GM18951 (cell line): ENCODE measurements at regions not wholly inside any gene's neighbourhood (a gene's known extent, or its start where the extent isn't known, plus 50 kb on each side); places are given as distances from the start of the nearest gene placed in this dataset.
"Not testable (repeated sequence)": the region's sequence is repeated elsewhere in the genome, so short reads cannot be mapped to it uniquely, and the experiment has no call there.

Source experiments
- POLR2A ChIP-seq: IDR thresholded peaks from 4 replicates; pipeline ENCODE4 v1.6.1; 2011; ENCODE audit warnings: mild to moderate bottlenecking; ENCODE audit not compliant: insufficient read length, insufficient read depth; ENCODE audit errors: extremely low read depth
- in situ Hi-C: fragments of 300-500 bp; cut with MboI; formaldehyde crosslinking; loops from one replicate; pipeline ENCODE4 v1.12.0; 2022; ENCODE audit warnings: low sequenced_read_pairs, mixed read lengths, inconsistent platforms; ENCODE audit not compliant: unreplicated experiment

DNA sequence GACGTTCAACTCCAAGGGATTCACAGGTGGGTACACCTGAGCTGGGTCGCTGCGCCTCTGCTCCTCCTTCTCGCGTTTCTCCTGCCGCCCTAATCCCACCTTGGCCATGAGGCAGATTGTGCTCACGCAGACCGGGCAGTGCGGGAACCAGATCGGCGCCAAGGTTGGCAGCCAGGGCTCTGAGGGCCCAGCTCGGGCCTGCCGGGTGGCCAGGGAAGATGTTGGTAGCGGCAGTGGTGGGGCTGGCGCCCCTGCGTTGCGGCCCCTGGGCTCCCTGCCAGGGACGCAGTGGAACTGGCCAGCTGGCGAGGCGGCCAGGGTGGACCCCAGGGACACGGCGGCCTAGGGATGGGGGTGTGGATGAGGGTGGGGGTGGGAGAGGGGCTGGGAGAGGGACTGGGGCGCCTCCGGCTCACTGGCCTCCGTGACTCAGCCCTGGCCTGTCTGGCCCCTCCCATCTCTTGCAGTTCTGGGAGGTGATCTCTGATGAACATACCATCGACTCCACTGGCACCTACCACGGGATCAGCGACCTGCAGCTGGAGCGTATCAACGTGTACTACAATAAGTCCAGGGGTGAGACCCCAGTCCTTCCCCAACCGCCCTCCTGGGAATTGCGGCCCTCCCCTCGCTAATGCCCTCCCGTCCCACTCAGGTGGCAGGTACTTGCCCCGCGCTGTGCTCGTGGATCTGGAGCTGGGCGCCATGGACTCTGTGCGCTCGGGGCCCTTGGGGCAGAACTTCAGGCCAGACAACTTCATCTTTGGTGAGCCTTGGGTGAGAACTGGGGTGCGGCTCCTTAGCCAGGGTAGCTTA lies 114.9 kb upstream of the ALG10B start:
- no peak for TF ChIP-seq POLR2A
- in situ Hi-C loops: no loop called here

DNA sequence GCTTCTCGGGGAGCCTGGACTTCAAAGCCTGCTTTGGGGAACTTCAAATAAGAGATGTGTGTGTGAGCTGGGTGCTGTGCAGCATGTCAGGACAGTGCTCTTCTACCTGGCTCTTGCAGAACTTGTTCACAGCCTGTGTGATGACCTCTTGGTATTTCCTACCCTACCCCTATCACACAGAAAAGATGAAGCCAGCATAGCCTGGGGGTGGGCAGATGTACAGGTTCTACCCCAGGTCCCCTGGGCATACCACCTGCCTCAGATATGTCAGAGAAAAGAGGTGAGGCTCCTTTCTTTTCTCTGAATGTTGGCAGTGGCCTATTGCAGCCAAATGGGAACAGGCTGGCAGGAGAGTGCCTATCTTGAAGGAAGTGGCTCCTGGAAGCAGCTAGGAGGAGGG lies 111.7 kb upstream of the ALG10B start:
- TF ChIP-seq POLR2A: no peak
- in situ Hi-C loops: no loop called here

DNA sequence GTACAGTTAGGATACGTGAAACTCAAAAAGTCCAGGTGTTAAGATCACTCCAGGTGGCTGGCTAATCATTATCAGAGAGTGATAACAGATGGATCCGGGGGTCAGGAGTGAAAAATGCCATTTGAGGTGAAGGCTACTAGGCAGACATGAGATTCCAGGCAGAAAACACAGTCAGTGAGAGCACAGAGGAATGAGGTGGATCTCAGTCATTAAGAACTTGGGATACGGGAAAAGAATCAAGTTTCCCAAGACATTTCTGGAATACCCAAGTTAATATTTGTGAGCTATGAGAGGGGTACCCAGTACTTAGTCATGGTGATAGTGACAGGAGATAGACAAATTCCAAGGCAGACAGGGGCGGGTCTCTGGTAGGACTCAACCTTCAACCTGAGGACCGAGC lies 94.6 kb upstream of the ALG10B start:
- no peak for TF ChIP-seq POLR2A
- in situ Hi-C loops: no loop called here

DNA sequence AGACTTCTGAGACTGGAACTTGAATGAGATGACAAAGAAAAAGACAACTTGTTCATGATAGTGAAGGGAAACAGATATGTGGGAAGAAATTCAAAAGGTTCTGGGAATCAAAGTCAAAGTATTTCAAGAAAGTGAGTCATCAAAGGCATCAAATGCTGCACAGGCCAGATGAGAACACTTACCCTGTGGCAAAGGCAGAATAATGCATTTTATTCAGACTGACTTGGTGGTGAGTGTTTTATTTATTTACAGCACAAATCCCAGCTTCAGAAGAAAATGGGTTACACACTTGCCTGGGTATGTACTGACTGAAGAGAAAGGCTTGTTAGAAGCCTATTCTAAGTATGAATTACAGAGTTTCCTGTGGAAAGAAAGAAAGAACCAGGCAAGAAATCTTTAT lies 78.2 kb upstream of the ALG10B start:
- in situ Hi-C loops: not testable (repeated sequence)

DNA sequence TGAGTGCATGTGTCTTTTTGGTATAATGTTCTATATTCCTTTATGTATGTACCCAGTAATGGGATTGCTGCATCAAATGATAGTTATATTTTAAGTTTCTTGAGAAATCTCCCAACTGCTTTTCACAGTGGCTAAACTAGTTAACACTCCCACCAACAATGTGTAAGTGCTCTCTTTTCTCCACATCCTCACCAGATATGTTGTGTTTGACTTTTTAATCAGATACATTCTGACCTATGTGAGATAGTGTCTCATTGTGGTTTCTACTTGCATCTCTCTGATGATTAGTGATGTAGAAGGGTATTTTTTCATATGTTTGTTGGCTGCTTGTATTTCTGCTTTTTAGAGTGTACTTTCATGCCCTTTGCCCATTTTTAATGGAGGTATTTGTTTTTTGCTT lies 62.8 kb upstream of the ALG10B start:
- TF ChIP-seq POLR2A: no peak
- in situ Hi-C loops: no loop called here

DNA sequence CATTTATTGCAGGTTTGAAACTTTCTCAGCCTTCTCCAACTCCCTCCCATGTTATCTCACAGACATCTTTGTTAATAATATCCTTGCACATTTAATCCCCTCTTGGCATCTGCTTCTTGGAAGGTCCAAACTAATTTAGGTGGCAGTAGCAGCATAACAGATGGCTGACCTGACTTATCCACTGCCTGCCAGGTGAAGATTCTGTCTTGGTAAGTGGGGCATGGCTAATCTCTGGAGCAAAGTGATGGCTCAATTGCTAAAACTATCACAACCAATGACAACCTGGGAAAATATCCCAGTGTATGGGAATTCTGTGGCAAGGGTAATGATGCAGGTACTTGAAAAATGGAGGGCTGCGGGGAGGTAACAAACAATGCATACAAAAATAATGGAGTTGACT lies 58.2 kb upstream of the ALG10B start:
- TF ChIP-seq POLR2A: no peak
- in situ Hi-C loops: no loop called here
